ENCODE measurements at regions not wholly inside any gene's neighbourhood (a gene's known extent, or its start where the extent isn't known, plus 50 kb on each side); places are given as distances from the start of the nearest gene placed in this dataset.
"Not testable (repeated sequence)": the region's sequence is repeated elsewhere in the genome, so short reads cannot be mapped to it uniquely, and the experiment has no call there.

GRCh38 chrX:63270873-63271272, 80.3 kb downstream of the SPIN4 start:
- H3K9me3 ChIP-seq (ENCODE audit: low read depth): peaks cover 13% of the 10 kb centered on the region
- H2AFZ ChIP-seq (replicated peaks): no peak overlapping the region
- no peaks in the 10 kb centered on the region for H3K79me2 ChIP-seq (ENCODE audit: low read depth)
- H3K9ac ChIP-seq: no peak overlapping the region
- no peak overlapping the region for H3K4me2 ChIP-seq
- no peaks in the 10 kb centered on the region for H3K36me3 ChIP-seq
- no peak for TF ChIP-seq EZH2phosphoT487 (IDR thresholded peaks at IDR 0.05)
- TF ChIP-seq CTCF (IDR thresholded peaks at IDR 0.05): no peak
- no peak for TF ChIP-seq EZH2 (IDR thresholded peaks at IDR 0.05)
- H3K4me3 ChIP-seq: no peak overlapping the region
- H3K36me3 Mint-ChIP-seq: no peaks in the 10 kb centered on the region
- H3K27me3 Mint-ChIP-seq (ENCODE audit: insufficient read depth, low read depth): no peaks in the 10 kb centered on the region
- no peaks in the 10 kb centered on the region for H3K4me1 Mint-ChIP-seq
- no peak overlapping the region for H3K27ac Mint-ChIP-seq
- no peak for DNase-seq (ENCODE audit: low spot score)
- no peaks in the 10 kb centered on the region for H3K27me3 ChIP-seq
- no peak overlapping the region for H3K4me3 Mint-ChIP-seq
- no peaks in the 10 kb centered on the region for H3F3A ChIP-seq (ENCODE audit: low read depth)
- H3K9me3 Mint-ChIP-seq: peaks cover 2% of the 10 kb centered on the region
- H4K20me1 ChIP-seq (ENCODE audit: low read depth): no peaks in the 10 kb centered on the region
- no peaks in the 10 kb centered on the region for H3K4me1 ChIP-seq
- H3K27ac ChIP-seq: no peak overlapping the region

- no peaks in the 10 kb centered on the region for H3K36me3 Mint-ChIP-seq
- no peak overlapping the region for H3K4me3 Mint-ChIP-seq
- TF ChIP-seq EZH2 (IDR thresholded peaks at IDR 0.05): no peak
- no peaks in the 10 kb centered on the region for H3K4me1 Mint-ChIP-seq
- no peaks in the 10 kb centered on the region for H4K20me1 ChIP-seq (ENCODE audit: low read depth)
- no peaks in the 10 kb centered on the region for H3K36me3 ChIP-seq
- H3K4me2 ChIP-seq: no peak overlapping the region
- peaks cover 9% of the 10 kb centered on the region for H3K9me3 ChIP-seq (ENCODE audit: low read depth)
- no peaks in the 10 kb centered on the region for H3K27me3 ChIP-seq
- no peak overlapping the region for H3K27ac Mint-ChIP-seq
- H3K4me1 ChIP-seq: no peaks in the 10 kb centered on the region
- H3K9ac ChIP-seq: no peak overlapping the region
- H3K9me3 Mint-ChIP-seq: peaks cover 2% of the 10 kb centered on the region
- H3K27me3 Mint-ChIP-seq (ENCODE audit: insufficient read depth, low read depth): no peaks in the 10 kb centered on the region
- H3K27ac ChIP-seq: no peak overlapping the region
- no peaks in the 10 kb centered on the region for H3K79me2 ChIP-seq (ENCODE audit: low read depth)
- no peak overlapping the region for H3K4me3 ChIP-seq
- no peak overlapping the region for H2AFZ ChIP-seq (replicated peaks)
- no peaks in the 10 kb centered on the region for H3F3A ChIP-seq (ENCODE audit: low read depth)
- DNase-seq (ENCODE audit: low spot score): no peak
Measured at GRCh38 chrX:63258144-63258543, 93.0 kb downstream of the SPIN4 start.

GRCh38 chrX:63250253-63250868, 100.8 kb downstream of the SPIN4 start:
- Histone ChIP-seq H3K27ac (no peak overlapping the region), H2AFZ (replicated peaks) (no peak overlapping the region), H3K79me2 (ENCODE audit: low read depth) (no peaks in the 10 kb centered on the region), H3K4me3 (no peak overlapping the region), H3K9ac (no peak overlapping the region), H4K20me1 (ENCODE audit: low read depth) (no peaks in the 10 kb centered on the region), H3K4me1 (no peaks in the 10 kb centered on the region), H3K4me2 (no peak overlapping the region), H3F3A (ENCODE audit: low read depth) (no peaks in the 10 kb centered on the region), H3K9me3 (ENCODE audit: low read depth) (peaks cover 22% of the 10 kb centered on the region), H3K27me3 (no peaks in the 10 kb centered on the region), H3K36me3 (no peaks in the 10 kb centered on the region)
- H3K27me3 Mint-ChIP-seq (ENCODE audit: insufficient read depth, low read depth): no peaks in the 10 kb centered on the region
- H3K36me3 Mint-ChIP-seq: no peaks in the 10 kb centered on the region
- no peak overlapping the region for H3K4me3 Mint-ChIP-seq
- DNase-seq (ENCODE audit: low spot score): peak; percentile 73
- TF ChIP-seq EZH2phosphoT487 (IDR thresholded peaks at IDR 0.05): no peak
- no peak for TF ChIP-seq EZH2 (IDR thresholded peaks at IDR 0.05)
- peak; percentile 78 for TF ChIP-seq CTCF (IDR thresholded peaks at IDR 0.05)
- H3K4me1 Mint-ChIP-seq: no peaks in the 10 kb centered on the region
- H3K27ac Mint-ChIP-seq: no peak overlapping the region
- no peaks in the 10 kb centered on the region for H3K9me3 Mint-ChIP-seq

GRCh38 chrX:63242689-63243088, 108.4 kb downstream of the SPIN4 start:
- H3K27ac Mint-ChIP-seq: not testable (repeated sequence)

GRCh38 chrX:63235963-63236362, 115.2 kb downstream of the SPIN4 start:
- not testable (repeated sequence) for DNase-seq (ENCODE audit: low spot score); H4K20me1 ChIP-seq (ENCODE audit: low read depth); H3K9me3 ChIP-seq (ENCODE audit: low read depth); H3K36me3 Mint-ChIP-seq; H3K27ac Mint-ChIP-seq; H3F3A ChIP-seq (ENCODE audit: low read depth); H3K36me3 ChIP-seq; H3K79me2 ChIP-seq (ENCODE audit: low read depth); H3K4me2 ChIP-seq; H3K27me3 Mint-ChIP-seq (ENCODE audit: insufficient read depth, low read depth); H3K4me3 Mint-ChIP-seq; H2AFZ ChIP-seq (replicated peaks); H3K4me3 ChIP-seq; H3K27me3 ChIP-seq; H3K9me3 Mint-ChIP-seq; H3K4me1 ChIP-seq; H3K9ac ChIP-seq; H3K4me1 Mint-ChIP-seq; H3K27ac ChIP-seq

More at GRCh38 chrX:63242689-63243088, 108.4 kb downstream of the SPIN4 start:
- H4K20me1 ChIP-seq (ENCODE audit: low read depth); H3K4me2 ChIP-seq; H3K27me3 Mint-ChIP-seq (ENCODE audit: insufficient read depth, low read depth); H3K27ac ChIP-seq; H3K4me3 Mint-ChIP-seq; H3K9me3 ChIP-seq (ENCODE audit: low read depth); H3K79me2 ChIP-seq (ENCODE audit: low read depth); H3K36me3 ChIP-seq; H3F3A ChIP-seq (ENCODE audit: low read depth); H3K4me1 Mint-ChIP-seq; H2AFZ ChIP-seq (replicated peaks); H3K36me3 Mint-ChIP-seq; H3K27me3 ChIP-seq; DNase-seq (ENCODE audit: low spot score); H3K4me3 ChIP-seq; H3K9ac ChIP-seq; H3K4me1 ChIP-seq; H3K9me3 Mint-ChIP-seq: not testable (repeated sequence)

- DNase-seq (ENCODE audit: low spot score); H2AFZ ChIP-seq (replicated peaks); H3K9me3 Mint-ChIP-seq; H3K4me1 ChIP-seq; H3K27me3 ChIP-seq; H3F3A ChIP-seq (ENCODE audit: low read depth); H3K4me1 Mint-ChIP-seq; H3K27ac Mint-ChIP-seq; H3K4me3 Mint-ChIP-seq; H4K20me1 ChIP-seq (ENCODE audit: low read depth); H3K4me3 ChIP-seq; H3K36me3 ChIP-seq; H3K27me3 Mint-ChIP-seq (ENCODE audit: insufficient read depth, low read depth); H3K36me3 Mint-ChIP-seq; H3K9ac ChIP-seq; H3K4me2 ChIP-seq; H3K9me3 ChIP-seq (ENCODE audit: low read depth); H3K79me2 ChIP-seq (ENCODE audit: low read depth); H3K27ac ChIP-seq: not testable (repeated sequence)
Measured at GRCh38 chrX:63233013-63233412, 118.1 kb downstream of the SPIN4 start.
